ENCODE measurements at regions not wholly inside any gene's neighbourhood (a gene's known extent, or its start where the extent isn't known, plus 50 kb on each side); places are given as distances from the start of the nearest gene placed in this dataset.

GRCh38 chr20:58130581-58130980, 97.9 kb downstream of the ANKRD60 start:
- Mint-ChIP-seq H3K27ac (no peak overlapping the region), H3K27me3 (peaks cover 38% of the 10 kb centered on the region), H3K9me3 (peaks cover 0 to 3% (median 0%) of the 10 kb centered on the region in 7 donors), H3K4me3 (no peak overlapping the region), H3K4me1 (peaks cover 0 to 5% (median under 1%) of the 10 kb centered on the region in 4 donors), H3K36me3 (no peaks in the 10 kb centered on the region)
- Histone ChIP-seq H3K4me3 (ENCODE audit: low read depth, low read length) (no peak overlapping the region), H3K9me3 (ENCODE audit: control insufficient read depth in 2 of 2, low read length in 2 of 2) (no peaks in the 10 kb centered on the region), H3K36me3 (ENCODE audit: control insufficient read depth, insufficient read depth, low read length) (no peaks in the 10 kb centered on the region), H3K27ac (ENCODE audit: insufficient read depth, low read length, poor library complexity, severe bottlenecking) (no peak overlapping the region), H3K27me3 (ENCODE audit: control insufficient read depth, insufficient read depth, low read length) (peaks cover 16% of the 10 kb centered on the region), H3K4me1 (ENCODE audit: control insufficient read depth, insufficient read depth, low read length, poor library complexity, severe bottlenecking) (no peaks in the 10 kb centered on the region)
- ATAC-seq (ENCODE audit: low read depth in 2 of 2) (no peak), DNase-seq (no peak)

GRCh38 chr20:58130156-58130555, 98.3 kb downstream of the ANKRD60 start:
- peaks cover 0 to 5% (median 2%) of the 10 kb centered on the region in 4 donors for H3K4me1 Mint-ChIP-seq
- peaks cover 16% of the 10 kb centered on the region for H3K27me3 ChIP-seq (ENCODE audit: control insufficient read depth, insufficient read depth, low read length)
- no peak overlapping the region for H3K4me3 Mint-ChIP-seq
- no peaks in the 10 kb centered on the region for H3K4me1 ChIP-seq (ENCODE audit: control insufficient read depth, insufficient read depth, low read length, poor library complexity, severe bottlenecking)
- DNase-seq (no peak), ATAC-seq (ENCODE audit: low read depth in 2 of 2) (no peak)
- no peaks in the 10 kb centered on the region for H3K36me3 ChIP-seq (ENCODE audit: control insufficient read depth, insufficient read depth, low read length)
- H3K36me3 Mint-ChIP-seq, result no peaks in the 10 kb centered on the region
- no peaks in the 10 kb centered on the region for H3K9me3 ChIP-seq (ENCODE audit: control insufficient read depth in 2 of 2, low read length in 2 of 2)
- peaks cover 0 to 6% (median 1%) of the 10 kb centered on the region in 7 donors for H3K9me3 Mint-ChIP-seq
- H3K27me3 Mint-ChIP-seq, result peaks cover 39% of the 10 kb centered on the region
- no peak overlapping the region for H3K27ac Mint-ChIP-seq
- no peak overlapping the region for H3K27ac ChIP-seq (ENCODE audit: insufficient read depth, low read length, poor library complexity, severe bottlenecking)
- H3K4me3 ChIP-seq (ENCODE audit: low read depth, low read length), result no peak overlapping the region

GRCh38 chr20:58129721-58130151, 98.7 kb downstream of the ANKRD60 start:
- Histone ChIP-seq H3K4me3 (ENCODE audit: low read depth, low read length) (no peak overlapping the region), H3K27ac (ENCODE audit: insufficient read depth, low read length, poor library complexity, severe bottlenecking) (no peak overlapping the region), H3K27me3 (ENCODE audit: control insufficient read depth, insufficient read depth, low read length) (peaks cover 18% of the 10 kb centered on the region), H3K36me3 (ENCODE audit: control insufficient read depth, insufficient read depth, low read length) (no peaks in the 10 kb centered on the region), H3K4me1 (ENCODE audit: control insufficient read depth, insufficient read depth, low read length, poor library complexity, severe bottlenecking) (no peaks in the 10 kb centered on the region), H3K9me3 (ENCODE audit: control insufficient read depth in 2 of 2, low read length in 2 of 2) (no peaks in the 10 kb centered on the region)
- peaks cover 0 to 10% (median 3%) of the 10 kb centered on the region in 7 donors for H3K9me3 Mint-ChIP-seq
- no peak overlapping the region for H3K4me3 Mint-ChIP-seq
- peaks cover 42% of the 10 kb centered on the region for H3K27me3 Mint-ChIP-seq
- ATAC-seq (ENCODE audit: low read depth in 2 of 2) (no peak), DNase-seq (no peak)
- peaks cover 0 to 6% (median 3%) of the 10 kb centered on the region in 4 donors for H3K4me1 Mint-ChIP-seq
- no peak overlapping the region for H3K27ac Mint-ChIP-seq
- no peaks in the 10 kb centered on the region for H3K36me3 Mint-ChIP-seq

GRCh38 chr20:58128635-58129625, 99.5 kb downstream of the ANKRD60 start:
- Mint-ChIP-seq H3K27me3 (peaks cover 46% of the 10 kb centered on the region), H3K9me3 (peaks cover 0 to 10% (median 6%) of the 10 kb centered on the region in 7 donors), H3K4me1 (peaks cover 0 to 8% (median 3%) of the 10 kb centered on the region in 4 donors), H3K4me3 (no peak overlapping the region), H3K36me3 (no peaks in the 10 kb centered on the region), H3K27ac (no peak overlapping the region)
- Histone ChIP-seq H3K4me1 (ENCODE audit: control insufficient read depth, insufficient read depth, low read length, poor library complexity, severe bottlenecking) (no peaks in the 10 kb centered on the region), H3K9me3 (ENCODE audit: control insufficient read depth in 2 of 2, low read length in 2 of 2) (no peaks in the 10 kb centered on the region), H3K27ac (ENCODE audit: insufficient read depth, low read length, poor library complexity, severe bottlenecking) (no peak overlapping the region), H3K27me3 (ENCODE audit: control insufficient read depth, insufficient read depth, low read length) (peaks cover 16% of the 10 kb centered on the region), H3K4me3 (ENCODE audit: low read depth, low read length) (no peak overlapping the region), H3K36me3 (ENCODE audit: control insufficient read depth, insufficient read depth, low read length) (no peaks in the 10 kb centered on the region)
- no peak for DNase-seq
- no peak for ATAC-seq (ENCODE audit: low read depth in 2 of 2)

- H3K4me1 Mint-ChIP-seq, result peaks cover 0 to 8% (median 3%) of the 10 kb centered on the region in 4 donors
- H3K4me3 Mint-ChIP-seq, result no peak overlapping the region
- H3K27me3 ChIP-seq (ENCODE audit: control insufficient read depth, insufficient read depth, low read length), result peaks cover 10% of the 10 kb centered on the region
- H3K27ac ChIP-seq (ENCODE audit: insufficient read depth, low read length, poor library complexity, severe bottlenecking), result no peak overlapping the region
- H3K9me3 ChIP-seq (ENCODE audit: control insufficient read depth in 2 of 2, low read length in 2 of 2), result no peaks in the 10 kb centered on the region
- H3K4me1 ChIP-seq (ENCODE audit: control insufficient read depth, insufficient read depth, low read length, poor library complexity, severe bottlenecking), result no peaks in the 10 kb centered on the region
- no peak overlapping the region for H3K4me3 ChIP-seq (ENCODE audit: low read depth, low read length)
- no peaks in the 10 kb centered on the region for H3K36me3 ChIP-seq (ENCODE audit: control insufficient read depth, insufficient read depth, low read length)
- no peak for DNase-seq
- H3K9me3 Mint-ChIP-seq, result peaks cover 0 to 10% (median 8%) of the 10 kb centered on the region in 7 donors
- no peaks in the 10 kb centered on the region for H3K36me3 Mint-ChIP-seq
- ATAC-seq (ENCODE audit: low read depth in 2 of 2), result no peak
- H3K27ac Mint-ChIP-seq, result no peak overlapping the region
- H3K27me3 Mint-ChIP-seq, result peaks cover 37% of the 10 kb centered on the region
Measured at GRCh38 chr20:58127701-58128111, 100.7 kb downstream of the ANKRD60 start.

GRCh38 chr20:58125726-58126125, 102.7 kb downstream of the ANKRD60 start:
- H3K36me3 Mint-ChIP-seq, result no peaks in the 10 kb centered on the region
- H3K4me3 ChIP-seq (ENCODE audit: low read depth, low read length), result no peak overlapping the region
- peaks cover 8% of the 10 kb centered on the region for H3K27me3 ChIP-seq (ENCODE audit: control insufficient read depth, insufficient read depth, low read length)
- H3K27ac Mint-ChIP-seq, result no peak overlapping the region
- DNase-seq (no peak), ATAC-seq (ENCODE audit: low read depth in 2 of 2) (no peak)
- H3K4me1 ChIP-seq (ENCODE audit: control insufficient read depth, insufficient read depth, low read length, poor library complexity, severe bottlenecking), result no peaks in the 10 kb centered on the region
- H3K4me1 Mint-ChIP-seq, result peaks cover 0 to 8% (median 0%) of the 10 kb centered on the region in 4 donors
- H3K27ac ChIP-seq (ENCODE audit: insufficient read depth, low read length, poor library complexity, severe bottlenecking), result no peak overlapping the region
- H3K9me3 Mint-ChIP-seq, result peaks cover 0 to 10% (median 8%) of the 10 kb centered on the region in 7 donors
- H3K9me3 ChIP-seq (ENCODE audit: control insufficient read depth in 2 of 2, low read length in 2 of 2), result no peaks in the 10 kb centered on the region
- no peaks in the 10 kb centered on the region for H3K36me3 ChIP-seq (ENCODE audit: control insufficient read depth, insufficient read depth, low read length)
- peaks cover 25% of the 10 kb centered on the region for H3K27me3 Mint-ChIP-seq
- H3K4me3 Mint-ChIP-seq, result no peak overlapping the region

GRCh38 chr20:58117944-58118343, 110.5 kb downstream of the ANKRD60 start:
- no peak for ATAC-seq (ENCODE audit: low read depth in 2 of 2)
- peaks cover 4 to 7% of the 10 kb centered on the region in 2 experiments for H3K9me3 ChIP-seq (ENCODE audit: control insufficient read depth in 2 of 2, low read length in 2 of 2)
- no peak overlapping the region for H3K4me3 Mint-ChIP-seq
- H3K27ac Mint-ChIP-seq, result no peak overlapping the region
- no peak overlapping the region for H3K27ac ChIP-seq (ENCODE audit: insufficient read depth, low read length, poor library complexity, severe bottlenecking)
- peaks cover 8% of the 10 kb centered on the region for H3K27me3 ChIP-seq (ENCODE audit: control insufficient read depth, insufficient read depth, low read length)
- H3K36me3 ChIP-seq (ENCODE audit: control insufficient read depth, insufficient read depth, low read length), result no peaks in the 10 kb centered on the region
- no peaks in the 10 kb centered on the region for H3K4me1 ChIP-seq (ENCODE audit: control insufficient read depth, insufficient read depth, low read length, poor library complexity, severe bottlenecking)
- H3K4me3 ChIP-seq (ENCODE audit: low read depth, low read length), result no peak overlapping the region
- H3K9me3 Mint-ChIP-seq, result peaks cover 2 to 14% (median 6%) of the 10 kb centered on the region in 7 donors
- no peaks in the 10 kb centered on the region for H3K36me3 Mint-ChIP-seq
- no peak for DNase-seq
- H3K4me1 Mint-ChIP-seq, result no peaks in the 10 kb centered on the region
- H3K27me3 Mint-ChIP-seq, result peaks cover 5% of the 10 kb centered on the region

Measured in CD4-positive, CD25-positive, alpha-beta regulatory T cell (primary cell).